Fibroblast of skin of right quadriceps (primary cell): ENCODE measurements at regions not wholly inside any gene's neighbourhood (a gene's known extent, or its start where the extent isn't known, plus 50 kb on each side); places are given as distances from the start of the nearest gene placed in this dataset.

ENCODE experiments used
- DNase-seq: peaks from one replicate; pipeline ENCODE4 v3.0.0-alpha.2; 2013

GRCh38 chr20:61193164-61193563, 58.9 kb upstream of the CDH4 start:
- no peak for DNase-seq
